ENCODE measurements at regions not wholly inside any gene's neighbourhood (a gene's known extent, or its start where the extent isn't known, plus 50 kb on each side); places are given as distances from the start of the nearest gene placed in this dataset.

- ATAC-seq: no peak
Measured at GRCh38 chr7:67602246-67602887, 605.7 kb downstream of the TYW1 start.

DNA sequence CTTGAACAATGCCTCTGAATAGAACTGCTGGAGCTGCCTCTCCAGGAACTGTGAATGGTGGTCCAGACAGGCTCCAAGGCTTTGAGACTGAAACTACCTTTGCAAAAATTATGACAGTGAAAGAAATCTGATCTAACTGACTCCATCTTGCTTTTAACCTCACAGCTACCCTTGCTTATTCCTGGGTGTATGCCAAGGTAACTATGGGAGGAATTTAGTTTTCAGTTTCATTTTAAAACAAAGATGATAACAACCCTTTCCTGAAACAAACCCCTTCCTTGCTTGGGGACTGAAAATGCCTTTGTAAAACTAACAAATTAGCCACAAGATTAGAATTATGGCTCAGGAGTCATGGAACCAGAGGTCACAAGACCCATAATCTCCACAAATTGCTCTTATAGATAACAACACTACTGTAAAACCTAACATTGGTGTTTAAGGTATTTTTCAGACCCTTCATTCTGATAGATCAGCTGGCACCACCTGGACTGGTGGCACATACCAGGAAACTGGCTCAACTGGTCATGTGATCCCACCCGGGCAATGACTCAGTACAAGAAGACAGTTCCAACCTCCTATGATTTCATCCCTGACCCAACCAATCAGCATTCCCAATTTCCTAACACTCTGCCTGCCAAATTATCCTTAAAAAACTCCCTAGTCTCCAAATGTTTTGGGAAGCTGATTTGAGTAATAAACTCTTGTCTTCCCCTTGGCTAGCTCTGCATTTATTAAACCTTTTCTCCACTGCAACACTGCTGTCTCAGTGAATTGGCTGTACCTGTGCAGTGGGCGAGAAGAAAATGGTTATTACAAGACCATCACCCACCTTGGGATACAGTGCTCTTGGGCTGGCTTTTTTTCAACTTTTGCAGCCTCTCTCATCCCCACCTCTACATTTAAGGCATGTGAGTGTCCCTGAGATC is 608.1 kb downstream of the TYW1 start:
- no peak for ATAC-seq
- no peaks in the 10 kb centered on the region for H3K9me3 ChIP-seq
- DNase-seq: no peak
- intact Hi-C loops (cut with DNase I): no loop called here
- H3K27ac ChIP-seq: no peak overlapping the region
- H3K36me3 ChIP-seq: no peaks in the 10 kb centered on the region
- WGBS (ENCODE audit: insufficient coverage, low coverage, low lambda C conversion rate, missing lambda C conversion rate): 62% methylated on average over 2 of the region's 2 CpGs
- H3K27me3 ChIP-seq: no peaks in the 10 kb centered on the region
- no peaks in the 10 kb centered on the region for H3K4me1 ChIP-seq
- H3K4me3 ChIP-seq: no peak overlapping the region
- no peak for TF ChIP-seq CTCF (IDR thresholded peaks at IDR 0.05)
- no peak for TF ChIP-seq POLR2A (IDR thresholded peaks at IDR 0.05)

More at GRCh38 chr7:67602246-67602887, 605.7 kb downstream of the TYW1 start:
- Histone ChIP-seq H3K27me3 (no peaks in the 10 kb centered on the region), H3K4me3 (no peak overlapping the region), H3K36me3 (no peaks in the 10 kb centered on the region), H3K9me3 (no peaks in the 10 kb centered on the region), H3K27ac (no peak overlapping the region), H3K4me1 (no peaks in the 10 kb centered on the region)
- intact Hi-C loops (cut with DNase I): no loop called here
- no peak for DNase-seq
- TF ChIP-seq CTCF (IDR thresholded peaks at IDR 0.05) (no peak), POLR2A (IDR thresholded peaks at IDR 0.05) (no peak)
- WGBS (ENCODE audit: insufficient coverage, low coverage, low lambda C conversion rate, missing lambda C conversion rate): 70% methylated on average over 11 of the region's 12 CpGs

DNA sequence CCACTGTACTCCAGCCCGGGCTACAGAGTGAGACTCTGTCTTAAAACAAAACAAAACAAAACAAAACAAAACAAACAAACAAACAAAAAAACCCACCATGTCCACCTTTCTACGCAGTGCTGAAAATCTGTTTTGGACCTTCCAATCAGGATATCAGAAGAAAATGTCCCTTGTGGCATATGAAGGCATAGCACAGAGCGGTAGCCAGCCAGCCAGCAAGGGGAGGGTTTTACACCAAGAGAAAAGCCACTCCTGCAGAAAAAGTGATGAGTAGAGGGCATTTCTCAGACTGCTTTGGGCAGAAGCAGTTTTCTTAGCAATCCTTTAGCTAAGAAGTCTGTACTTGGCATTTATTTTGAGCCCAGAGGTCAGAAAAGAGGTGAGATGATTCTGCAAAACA is 612.2 kb downstream of the TYW1 start:
- no peak for TF ChIP-seq POLR2A (IDR thresholded peaks at IDR 0.05)
- TF ChIP-seq CTCF (IDR thresholded peaks at IDR 0.05): no peak
- DNase-seq (no peak), ATAC-seq (no peak)
- 87% methylated on average over 3 of the region's 3 CpGs for WGBS (ENCODE audit: insufficient coverage, low coverage, low lambda C conversion rate, missing lambda C conversion rate)
- Histone ChIP-seq H3K4me3 (no peak overlapping the region), H3K27me3 (no peaks in the 10 kb centered on the region), H3K9me3 (peaks cover 0 to 3% (median 0%) of the 10 kb centered on the region in 4 donors), H3K4me1 (no peaks in the 10 kb centered on the region), H3K27ac (no peak overlapping the region), H3K36me3 (no peaks in the 10 kb centered on the region)
- intact Hi-C loops (cut with DNase I): no loop called here

DNA sequence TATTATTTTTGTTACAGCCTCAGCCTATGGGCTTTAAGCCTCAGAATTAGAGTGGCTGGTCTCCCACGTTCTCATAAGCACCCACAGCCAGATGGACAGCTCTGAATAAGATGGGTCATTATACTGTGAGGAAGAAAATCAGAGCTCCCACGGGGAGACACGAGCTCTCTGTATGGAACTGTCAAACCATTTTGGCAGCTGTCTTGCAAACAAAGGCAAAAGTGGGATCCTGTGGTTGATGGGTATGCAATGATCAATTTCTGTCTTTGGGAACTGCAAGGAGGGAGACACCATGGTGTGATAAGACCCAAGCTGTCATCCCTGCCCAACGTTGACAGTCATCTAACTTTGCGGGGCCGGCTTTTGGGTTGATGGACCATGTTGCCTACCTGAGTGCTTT is 614.3 kb downstream of the TYW1 start:
- DNase-seq (no peak), ATAC-seq (no peak)
- no peaks in the 10 kb centered on the region for H3K4me1 ChIP-seq
- TF ChIP-seq CTCF (IDR thresholded peaks at IDR 0.05) (no peak), POLR2A (IDR thresholded peaks at IDR 0.05) (no peak)
- intact Hi-C loops (cut with DNase I): no loop called here
- H3K9me3 ChIP-seq: peaks cover 0 to 3% (median 0%) of the 10 kb centered on the region in 4 donors
- H3K36me3 ChIP-seq: no peaks in the 10 kb centered on the region
- H3K27ac ChIP-seq: no peak overlapping the region
- H3K27me3 ChIP-seq: no peaks in the 10 kb centered on the region
- H3K4me3 ChIP-seq: no peak overlapping the region
- WGBS (ENCODE audit: insufficient coverage, low coverage, low lambda C conversion rate, missing lambda C conversion rate): 71% methylated on average over 6 of the region's 6 CpGs
